GM19397 (cell line): ENCODE measurements at regions not wholly inside any gene's neighbourhood (a gene's known extent, or its start where the extent isn't known, plus 50 kb on each side); places are given as distances from the start of the nearest gene placed in this dataset.
"Not testable (repeated sequence)": the region's sequence is repeated elsewhere in the genome, so short reads cannot be mapped to it uniquely, and the experiment has no call there.

Experiments
- ATAC-seq: cut with Tn5 transposase; IDR thresholded peaks from one replicate; pipeline ENCODE4 v1.9.1; 2021; ENCODE audit warnings: mild to moderate bottlenecking, moderate library complexity; ENCODE audit not compliant: unreplicated experiment

DNA sequence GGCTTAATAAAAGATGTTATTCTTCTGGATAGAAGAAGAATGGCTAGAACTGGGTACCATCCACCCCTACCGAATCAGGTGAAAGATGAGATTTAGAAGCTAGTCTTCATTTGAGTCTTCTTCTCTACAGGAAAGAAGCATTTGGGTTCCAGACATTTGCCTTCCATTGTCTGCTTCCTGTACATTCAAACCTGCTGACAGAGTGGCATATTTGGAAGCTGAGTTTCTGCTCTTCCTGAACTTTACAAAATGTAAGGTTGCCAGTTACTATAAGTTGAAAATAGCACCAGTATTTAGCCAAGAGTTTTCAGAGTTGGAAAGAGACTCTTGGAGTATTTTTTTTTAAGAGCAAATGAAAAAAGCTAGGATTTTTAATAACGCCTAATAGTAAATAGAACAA lies 525.4 kb upstream of the TLE4 start:
- ATAC-seq: no peak

DNA sequence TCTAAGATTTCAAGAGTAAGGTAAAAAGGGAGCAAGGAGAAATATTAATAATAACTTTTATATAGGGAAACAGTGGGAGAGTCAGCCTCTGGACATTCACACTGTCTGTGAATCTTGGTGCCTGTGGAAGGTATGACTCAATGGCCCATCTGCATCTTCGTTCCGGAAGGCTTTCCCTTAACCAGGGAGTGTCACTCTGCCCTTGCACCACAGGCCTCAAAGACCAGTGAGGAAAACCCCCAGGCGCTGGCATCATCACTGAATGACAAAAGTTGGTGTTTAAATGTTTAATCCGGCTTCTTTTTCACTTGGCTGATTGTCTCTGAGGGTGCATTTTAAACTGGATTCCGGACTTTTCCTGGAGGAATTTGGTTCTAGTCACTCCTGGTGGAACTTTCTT lies 522.4 kb upstream of the TLE4 start:
- ATAC-seq: no peak

DNA sequence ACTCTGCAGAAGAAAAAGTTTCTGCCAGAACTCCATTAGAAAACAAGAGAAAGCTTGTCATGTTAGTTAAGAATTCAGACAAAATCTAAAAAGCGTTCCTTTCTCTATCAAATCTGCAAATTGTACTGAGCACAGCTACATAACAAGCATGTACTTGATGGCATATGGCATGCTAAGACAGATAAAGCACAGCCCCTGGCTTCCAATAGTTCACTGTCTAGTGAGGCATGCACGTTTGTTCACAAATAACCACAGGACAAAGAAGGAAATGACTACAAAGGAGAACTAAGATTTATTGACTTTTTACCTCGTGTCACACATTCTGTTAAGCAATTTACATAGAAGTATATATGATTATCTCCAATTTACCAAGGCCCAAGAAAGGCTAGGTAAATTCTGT lies 518.2 kb upstream of the TLE4 start:
- ATAC-seq: no peak

GRCh38 chr9:79054500-79054899 lies 517.3 kb upstream of the TLE4 start:
- no peak for ATAC-seq

DNA sequence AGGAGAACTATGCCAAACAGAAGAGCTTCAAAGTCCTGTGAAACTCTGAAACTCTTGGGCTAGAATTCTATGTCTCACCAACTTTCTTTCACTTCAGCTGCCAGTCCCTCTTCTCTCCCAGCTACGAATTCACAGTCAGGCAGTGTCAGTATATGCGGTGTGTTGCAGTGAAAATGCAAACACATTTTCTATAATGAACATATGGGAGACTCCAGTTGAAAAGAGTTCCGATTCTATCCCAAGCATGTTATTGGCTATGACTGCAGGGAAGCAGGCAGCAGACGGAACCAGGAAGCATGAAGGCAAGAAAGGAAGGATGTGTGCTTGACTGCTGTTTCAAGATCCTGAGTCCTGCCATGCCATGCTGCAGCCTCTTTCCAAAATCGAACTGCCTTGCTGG lies 515.7 kb upstream of the TLE4 start:
- no peak for ATAC-seq

DNA sequence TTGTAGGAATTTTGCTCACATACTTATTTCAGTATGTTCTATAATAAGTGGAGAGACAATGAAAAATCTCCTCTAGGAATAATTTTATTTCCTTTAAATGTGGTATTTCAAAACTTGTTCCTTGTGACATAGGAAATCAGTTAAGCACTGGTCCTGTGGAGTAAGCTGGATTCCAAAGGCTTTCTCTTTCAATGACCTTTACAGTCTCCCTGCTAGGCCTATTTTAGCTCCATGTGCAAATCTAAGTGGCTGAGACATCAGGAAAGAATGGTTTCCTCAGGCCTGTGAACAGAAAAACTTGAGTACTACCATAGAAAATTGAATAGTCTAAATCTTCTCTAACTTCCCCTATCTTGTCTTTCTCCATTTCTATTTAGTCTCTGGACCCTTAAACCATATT lies 514.2 kb upstream of the TLE4 start:
- no peak for ATAC-seq

DNA sequence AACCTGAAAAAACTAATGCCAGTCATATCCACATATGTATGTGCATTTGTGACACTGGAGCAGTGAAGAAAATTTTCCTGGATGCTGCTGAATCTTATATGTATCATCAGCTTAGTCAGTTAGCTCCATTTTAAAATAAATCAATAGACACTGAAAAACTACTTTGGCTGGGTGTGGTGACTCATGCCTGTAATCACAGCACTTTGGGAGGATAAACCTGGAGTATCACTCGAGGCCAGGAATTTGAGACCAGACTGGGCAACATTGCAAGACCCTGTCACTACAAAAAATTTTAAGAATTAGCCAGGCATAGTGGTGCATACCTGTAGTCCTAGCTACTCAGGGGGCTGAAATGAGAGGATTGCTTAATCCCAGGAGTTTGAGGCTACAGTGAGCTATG lies 511.0 kb upstream of the TLE4 start:
- ATAC-seq: no peak

DNA sequence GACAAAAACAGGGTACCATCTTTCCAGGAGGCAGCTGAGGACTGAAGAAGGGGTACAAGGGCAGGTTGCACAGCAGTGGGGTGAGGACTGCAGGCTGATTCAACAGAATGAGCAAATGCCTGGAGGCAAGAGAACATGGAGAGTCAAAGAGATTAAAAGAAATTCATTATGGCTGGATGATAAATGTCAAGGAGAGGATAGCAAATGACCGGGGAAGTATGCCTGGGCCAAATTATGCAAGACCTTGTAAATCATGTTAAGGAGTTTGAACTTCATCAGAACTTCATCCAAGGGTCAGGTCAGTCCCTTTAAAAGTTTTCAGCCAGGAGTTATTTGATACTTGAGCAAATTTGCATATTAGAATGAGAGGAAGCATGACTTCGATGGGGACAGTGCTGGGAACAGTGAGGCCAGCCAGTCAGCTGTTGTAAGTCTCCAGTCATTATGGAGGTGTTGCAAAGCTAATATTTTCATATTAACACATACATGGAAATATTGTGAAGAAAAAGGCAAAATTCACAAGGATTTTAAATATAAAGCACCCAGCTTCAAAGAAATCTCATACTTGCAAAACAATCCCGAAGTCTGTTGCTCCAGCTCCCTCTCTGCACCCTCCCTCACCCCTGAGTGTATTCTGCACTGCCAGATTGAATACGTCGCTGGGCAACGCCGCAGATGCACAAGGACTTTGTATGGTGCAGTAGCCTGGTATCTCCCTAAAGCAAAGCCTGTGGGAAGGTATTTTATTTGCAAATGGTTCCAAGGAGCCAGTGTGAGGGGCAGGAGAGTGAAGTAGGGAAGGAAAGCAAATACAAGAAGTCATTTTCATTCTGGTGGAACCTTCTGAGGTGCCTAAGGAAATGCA lies 509.8 kb upstream of the TLE4 start:
- ATAC-seq: no peak

DNA sequence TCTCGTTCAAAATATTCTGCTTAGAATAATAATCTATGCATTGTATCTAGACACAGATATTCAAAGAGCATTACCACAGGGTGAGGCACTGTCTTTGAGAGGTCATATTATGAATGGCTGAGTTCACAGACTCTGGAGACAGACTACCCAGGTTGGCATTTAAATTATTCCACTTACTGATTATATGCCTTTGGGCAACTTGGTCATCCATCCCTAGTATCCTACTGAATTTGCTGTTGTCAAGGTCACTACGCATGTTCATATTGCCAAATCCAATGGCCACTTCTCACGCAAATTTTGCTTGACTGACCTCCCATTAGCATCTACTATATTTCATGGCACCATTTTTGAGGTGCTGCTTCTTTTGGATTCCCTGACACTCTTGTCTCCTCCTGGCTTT lies 498.6 kb upstream of the TLE4 start:
- no peak for ATAC-seq

- no peak for ATAC-seq
Observed at GRCh38 chr9:79080536-79080935, 491.2 kb upstream of the TLE4 start.

DNA sequence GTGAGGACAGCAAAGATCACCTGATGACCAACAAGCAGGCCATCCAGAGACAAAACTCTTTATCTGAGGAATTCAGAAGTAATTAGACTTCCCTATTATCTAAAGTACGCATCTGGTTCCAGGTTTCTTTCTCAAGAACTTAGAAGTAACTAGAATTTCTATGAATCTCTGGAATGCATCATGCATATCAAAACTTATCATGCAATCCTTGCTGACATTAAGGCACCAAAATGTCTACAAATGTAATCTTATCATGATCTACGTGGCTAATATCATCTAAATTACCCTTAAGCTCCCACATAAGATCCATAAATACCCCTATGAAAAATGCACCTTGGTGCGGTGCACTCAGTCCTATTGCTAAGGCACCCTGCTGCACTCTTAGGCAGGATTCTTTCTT lies 488.1 kb upstream of the TLE4 start:
- ATAC-seq: no peak

GRCh38 chr9:79087133-79087532 lies 484.6 kb upstream of the TLE4 start:
- ATAC-seq: no peak

GRCh38 chr9:79089054-79089560 lies 482.7 kb upstream of the TLE4 start:
- ATAC-seq: no peak

- not testable (repeated sequence) for ATAC-seq
Observed at GRCh38 chr9:79089851-79090250, 481.9 kb upstream of the TLE4 start.

GRCh38 chr9:79103257-79103656 lies 468.5 kb upstream of the TLE4 start:
- ATAC-seq: not testable (repeated sequence)

DNA sequence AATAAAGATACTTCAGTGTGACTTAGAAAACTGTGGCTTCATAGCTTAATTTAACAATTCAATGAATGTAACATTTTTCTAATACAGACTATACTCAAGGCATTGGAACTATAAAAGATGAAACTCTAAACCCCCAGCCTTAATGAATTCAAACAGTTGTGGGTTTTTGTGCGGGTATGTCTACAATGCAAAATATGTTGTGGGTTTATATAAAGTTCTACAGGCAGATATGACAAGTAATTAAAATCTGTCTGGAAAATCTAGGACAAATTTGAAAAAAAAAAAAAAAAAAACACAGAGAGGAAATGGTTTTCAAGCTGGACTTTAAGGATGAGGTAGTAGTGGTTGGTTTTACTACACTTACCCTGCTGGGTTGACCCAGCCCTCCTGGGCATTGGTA lies 467.5 kb upstream of the TLE4 start:
- no peak for ATAC-seq

GRCh38 chr9:79104951-79105350 lies 466.8 kb upstream of the TLE4 start:
- no peak for ATAC-seq

DNA sequence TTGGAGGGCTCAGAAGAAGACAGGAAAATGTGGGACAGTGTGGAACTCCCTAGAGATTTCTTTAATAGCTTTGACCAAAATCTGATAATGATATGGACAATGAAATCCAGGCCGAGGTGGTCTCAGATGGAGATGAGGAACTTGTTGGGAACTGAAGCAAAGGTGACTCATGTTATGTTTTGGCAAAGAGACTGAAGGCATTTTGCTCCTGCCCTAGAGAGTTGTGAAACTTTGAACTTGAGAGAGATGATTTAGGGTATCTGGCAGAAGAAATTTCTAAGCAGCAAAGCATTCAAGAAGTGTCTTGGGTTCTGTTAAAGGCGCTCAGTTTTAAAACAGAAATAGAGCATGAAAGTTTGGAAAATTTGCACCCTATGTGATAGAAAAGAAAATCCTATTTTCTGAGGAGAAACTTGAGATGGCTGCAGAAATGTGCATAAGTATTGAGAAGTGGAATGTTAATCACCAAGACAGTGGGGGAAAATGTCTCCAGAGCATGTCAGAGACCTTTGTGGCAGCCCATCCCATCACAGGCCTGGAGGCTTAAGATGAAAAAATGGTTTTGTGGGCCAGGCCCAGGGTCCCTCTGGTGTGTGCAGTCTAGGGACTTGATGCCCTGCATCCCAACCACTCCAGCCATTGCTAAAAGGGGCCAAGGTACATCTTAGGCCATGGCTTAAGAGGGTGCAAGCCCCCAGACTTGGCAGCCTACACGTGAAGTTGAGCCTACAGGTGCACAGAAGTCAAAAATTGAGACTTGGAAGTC lies 463.7 kb upstream of the TLE4 start:
- no peak for ATAC-seq

DNA sequence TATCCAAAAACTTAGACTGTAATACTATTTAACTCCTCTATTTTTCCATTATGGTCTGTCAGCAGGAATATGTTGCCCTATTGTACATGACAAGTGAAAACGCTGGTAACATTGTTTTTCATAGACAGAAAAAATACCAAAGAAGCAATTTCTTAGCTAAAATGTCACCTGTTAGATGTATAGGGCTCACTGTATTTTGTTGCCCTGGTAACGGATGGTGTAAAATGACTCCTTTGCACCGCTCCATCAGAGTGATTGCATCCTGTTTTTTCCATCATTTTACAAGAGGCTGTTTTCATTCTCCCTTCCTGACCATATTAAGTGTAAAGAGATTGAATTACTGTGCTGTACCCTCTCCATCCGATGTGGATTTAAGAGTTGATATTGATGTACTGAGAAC lies 460.1 kb upstream of the TLE4 start:
- no peak for ATAC-seq

GRCh38 chr9:79115176-79115575 lies 456.6 kb upstream of the TLE4 start:
- ATAC-seq: no peak

DNA sequence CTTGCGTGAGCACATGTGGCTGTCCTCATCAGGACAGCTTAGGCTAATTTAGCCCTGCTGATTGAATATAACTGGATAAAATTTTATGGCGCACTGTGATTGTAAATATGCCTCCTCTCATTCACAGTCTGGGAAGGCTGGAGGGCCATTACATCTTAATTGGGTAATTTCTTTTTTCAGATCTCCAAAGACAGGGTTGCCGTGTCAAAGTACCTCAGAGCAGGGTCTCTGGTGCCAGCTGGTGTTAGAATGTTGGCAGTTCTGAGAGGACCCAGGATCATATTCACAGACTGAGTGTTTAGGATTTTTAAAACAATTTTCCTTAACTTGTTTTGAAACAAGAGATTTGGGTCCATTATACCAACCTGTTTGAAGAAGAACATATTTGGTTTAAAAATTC lies 455.7 kb upstream of the TLE4 start:
- ATAC-seq: no peak

DNA sequence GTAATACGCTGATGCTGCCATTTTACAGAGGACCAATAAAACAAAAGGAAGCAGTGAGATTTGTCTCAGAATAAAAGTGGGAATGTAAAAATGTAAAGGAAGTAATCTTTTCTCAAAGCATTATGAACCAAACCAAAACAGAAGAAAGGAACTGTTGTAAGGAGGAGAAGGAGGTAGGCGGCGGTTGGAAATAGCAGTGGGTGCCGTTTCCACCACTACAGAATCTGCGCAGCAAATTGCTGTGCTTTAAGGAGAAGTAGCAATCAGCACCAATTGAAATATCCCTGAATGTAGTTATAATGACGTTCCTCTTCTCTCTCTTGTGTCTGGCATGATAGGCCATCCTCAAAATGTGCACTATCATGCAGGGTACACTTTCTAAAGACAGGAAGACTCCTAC lies 455.1 kb upstream of the TLE4 start:
- ATAC-seq: no peak
